ENCODE measurements at regions not wholly inside any gene's neighbourhood (a gene's known extent, or its start where the extent isn't known, plus 50 kb on each side); places are given as distances from the start of the nearest gene placed in this dataset.

- Histone ChIP-seq H2AFZ (ENCODE audit: control insufficient read depth, low read length) (no peak overlapping the region), H3K9ac (ENCODE audit: control insufficient read depth, extremely low read depth, insufficient read depth, low read length) (no peak overlapping the region), H3K27ac (ENCODE audit: control insufficient read depth, insufficient read depth, low read length) (no peak overlapping the region), H3K4me3 (ENCODE audit: control insufficient read depth in 2 of 3, extremely low read depth in 1 of 3, insufficient read depth in 2 of 3, low read depth in 1 of 3, low read length in 3 of 3) (no peak overlapping the region), H4K20me1 (ENCODE audit: control insufficient read depth, extremely low read depth, insufficient read depth, low read length) (no peaks in the 10 kb centered on the region), H3K79me2 (ENCODE audit: control insufficient read depth, insufficient read depth, low read length) (no peaks in the 10 kb centered on the region), H3K9me1 (ENCODE audit: control insufficient read depth, extremely low read depth, insufficient read depth, low read length) (no peaks in the 10 kb centered on the region), H3K27me3 (ENCODE audit: control insufficient read depth, extremely low read depth, insufficient read depth, low read length) (no peaks in the 10 kb centered on the region), H3K4me1 (ENCODE audit: control insufficient read depth, extremely low read depth, insufficient read depth, low read length) (no peaks in the 10 kb centered on the region), H3K36me3 (ENCODE audit: control insufficient read depth in 2 of 2, extremely low read depth in 1 of 2, insufficient read depth in 2 of 2, low read length in 2 of 2) (no peaks in the 10 kb centered on the region), H3K4me2 (ENCODE audit: control insufficient read depth, extremely low read depth, insufficient read depth, low read depth, low read length) (no peak overlapping the region), H3K9me3 (ENCODE audit: control insufficient read depth, low read depth, low read length) (no peaks in the 10 kb centered on the region)
- dilution Hi-C loops (cut with MboI; ENCODE audit: extremely low pct_ligation_motif_present, low sequenced_read_pairs): no loop called here
- FAIRE-seq (no peak), DNase-seq (ENCODE audit: low read depth, low spot score) (no peak)
- TF ChIP-seq EZH2 (IDR thresholded peaks at IDR 0.05; ENCODE audit: low read length) (no peak), CTCF (optimal IDR thresholded peaks at IDR 0.05 in 1 of 3, IDR thresholded peaks at IDR 0.05 in 1 of 3, conservative IDR thresholded peaks at IDR 0.05 in 1 of 3; ENCODE audit: extremely low read depth in 1 of 3, insufficient read depth in 2 of 3, low read length in 3 of 3) (no peak)
These were observed 235.2 kb upstream of the THSD7B start for GRCh38 chr2:136530146-136530545.

- Histone ChIP-seq H3K79me2 (ENCODE audit: control insufficient read depth, insufficient read depth, low read length) (no peaks in the 10 kb centered on the region), H3K9ac (ENCODE audit: control insufficient read depth, extremely low read depth, insufficient read depth, low read length) (no peak overlapping the region), H4K20me1 (ENCODE audit: control insufficient read depth, extremely low read depth, insufficient read depth, low read length) (no peaks in the 10 kb centered on the region), H3K36me3 (ENCODE audit: control insufficient read depth in 2 of 2, extremely low read depth in 1 of 2, insufficient read depth in 2 of 2, low read length in 2 of 2) (no peaks in the 10 kb centered on the region), H3K9me1 (ENCODE audit: control insufficient read depth, extremely low read depth, insufficient read depth, low read length) (no peaks in the 10 kb centered on the region), H3K4me2 (ENCODE audit: control insufficient read depth, extremely low read depth, insufficient read depth, low read depth, low read length) (no peak overlapping the region), H3K4me1 (ENCODE audit: control insufficient read depth, extremely low read depth, insufficient read depth, low read length) (no peaks in the 10 kb centered on the region), H3K4me3 (ENCODE audit: control insufficient read depth in 2 of 3, extremely low read depth in 1 of 3, insufficient read depth in 2 of 3, low read depth in 1 of 3, low read length in 3 of 3) (no peak overlapping the region), H3K27me3 (ENCODE audit: control insufficient read depth, extremely low read depth, insufficient read depth, low read length) (no peaks in the 10 kb centered on the region), H3K27ac (ENCODE audit: control insufficient read depth, insufficient read depth, low read length) (no peak overlapping the region), H2AFZ (ENCODE audit: control insufficient read depth, low read length) (no peak overlapping the region), H3K9me3 (ENCODE audit: control insufficient read depth, low read depth, low read length) (no peaks in the 10 kb centered on the region)
- FAIRE-seq: no peak
- TF ChIP-seq CTCF (optimal IDR thresholded peaks at IDR 0.05 in 1 of 3, IDR thresholded peaks at IDR 0.05 in 1 of 3, conservative IDR thresholded peaks at IDR 0.05 in 1 of 3; ENCODE audit: extremely low read depth in 1 of 3, insufficient read depth in 2 of 3, low read length in 3 of 3): no peak
- TF ChIP-seq EZH2 (IDR thresholded peaks at IDR 0.05; ENCODE audit: low read length): no peak
- DNase-seq (ENCODE audit: low read depth, low spot score): no peak
- dilution Hi-C loops (cut with MboI; ENCODE audit: extremely low pct_ligation_motif_present, low sequenced_read_pairs): no loop called here
These were observed 237.8 kb upstream of the THSD7B start for GRCh38 chr2:136527560-136527959.

Data from keratinocyte (primary cell).